Sigmoid colon (tissue), 4 donors: ENCODE measurements at regions not wholly inside any gene's neighbourhood (a gene's known extent, or its start where the extent isn't known, plus 50 kb on each side); places are given as distances from the start of the nearest gene placed in this dataset.

Experiments used
- POLR2A ChIP-seq, 2 donors: fragments of 450-650 bp; IDR thresholded peaks; one replicate each; pipeline ENCODE4 v1.6.1; 2016; ENCODE audit warnings: antibody characterized with exemption in 2 of 2, mild to moderate bottlenecking in 2 of 2, moderate library complexity in 2 of 2
- POLR2AphosphoS5 ChIP-seq, 4 donors: sonication (generic); formaldehyde crosslinking; IDR thresholded peaks; one replicate each; pipeline ENCODE4 v1.6.1; 2017; ENCODE audit warnings: antibody characterized with exemption in 4 of 4
- TF ChIP-seq, protein P1 (sequence below), 4 experiments: fragments of 450-650 bp in 3 of 4; fragments of 200-600 bp in 1 of 4; IDR thresholded peaks; one replicate each; pipeline ENCODE4 v1.5.1; 2016 to 2019; ENCODE audit warnings: antibody characterized with exemption in 4 of 4, mild to moderate bottlenecking in 3 of 4, moderate library complexity in 2 of 4

GRCh38 chr18:11400703-11401102 is 208.7 kb upstream of the SLC35G4 start:
- TF ChIP-seq, protein P1, sequence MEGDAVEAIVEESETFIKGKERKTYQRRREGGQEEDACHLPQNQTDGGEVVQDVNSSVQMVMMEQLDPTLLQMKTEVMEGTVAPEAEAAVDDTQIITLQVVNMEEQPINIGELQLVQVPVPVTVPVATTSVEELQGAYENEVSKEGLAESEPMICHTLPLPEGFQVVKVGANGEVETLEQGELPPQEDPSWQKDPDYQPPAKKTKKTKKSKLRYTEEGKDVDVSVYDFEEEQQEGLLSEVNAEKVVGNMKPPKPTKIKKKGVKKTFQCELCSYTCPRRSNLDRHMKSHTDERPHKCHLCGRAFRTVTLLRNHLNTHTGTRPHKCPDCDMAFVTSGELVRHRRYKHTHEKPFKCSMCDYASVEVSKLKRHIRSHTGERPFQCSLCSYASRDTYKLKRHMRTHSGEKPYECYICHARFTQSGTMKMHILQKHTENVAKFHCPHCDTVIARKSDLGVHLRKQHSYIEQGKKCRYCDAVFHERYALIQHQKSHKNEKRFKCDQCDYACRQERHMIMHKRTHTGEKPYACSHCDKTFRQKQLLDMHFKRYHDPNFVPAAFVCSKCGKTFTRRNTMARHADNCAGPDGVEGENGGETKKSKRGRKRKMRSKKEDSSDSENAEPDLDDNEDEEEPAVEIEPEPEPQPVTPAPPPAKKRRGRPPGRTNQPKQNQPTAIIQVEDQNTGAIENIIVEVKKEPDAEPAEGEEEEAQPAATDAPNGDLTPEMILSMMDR (IDR thresholded peaks at IDR 0.05) = no peak
- TF ChIP-seq POLR2AphosphoS5 (IDR thresholded peaks at IDR 0.05) = no peak
- no peak for TF ChIP-seq POLR2A (IDR thresholded peaks at IDR 0.05)
